Kidney epithelial cell (primary cell): ENCODE measurements at regions not wholly inside any gene's neighbourhood (a gene's known extent, or its start where the extent isn't known, plus 50 kb on each side); places are given as distances from the start of the nearest gene placed in this dataset.

Source experiments
- DNase-seq: peaks from one replicate; pipeline ENCODE4 v3.0.0-alpha.2; 2010; ENCODE audit warnings: low read depth
- H3K27me3 ChIP-seq: 2 replicates; pipeline ENCODE4 v1.6.0; 2011; ENCODE audit warnings: low read length; ENCODE audit not compliant: control insufficient read depth, insufficient read depth
- H3K36me3 ChIP-seq: 2 replicates; pipeline ENCODE4 v1.5.1; 2011; ENCODE audit warnings: low read length; ENCODE audit not compliant: control insufficient read depth, insufficient read depth
- H3K4me3 ChIP-seq: 2 replicates; pipeline ENCODE4 v1.5.1; 2011; ENCODE audit warnings: low read depth, mild to moderate bottlenecking, control low read depth, low read length
- CTCF ChIP-seq: IDR thresholded peaks from 2 replicates; pipeline ENCODE4 v1.5.1; 2011; ENCODE audit warnings: mild to moderate bottlenecking, moderate library complexity, low read length, control low read depth, inconsistent platforms; ENCODE audit not compliant: insufficient read depth, poor library complexity, severe bottlenecking

GRCh38 chr10:53127686-53128085 lies 355.1 kb upstream of the MBL2 start:
- Histone ChIP-seq H3K27me3 (no peaks in the 10 kb centered on the region), H3K4me3 (no peak overlapping the region), H3K36me3 (no peaks in the 10 kb centered on the region)
- no peak for TF ChIP-seq CTCF
- DNase-seq = no peak

GRCh38 chr10:53123311-53123710 lies 350.7 kb upstream of the MBL2 start:
- Histone ChIP-seq H3K27me3 (no peaks in the 10 kb centered on the region), H3K4me3 (no peak overlapping the region), H3K36me3 (no peaks in the 10 kb centered on the region)
- no peak for TF ChIP-seq CTCF
- DNase-seq = no peak

- DNase-seq = no peak
- no peaks in the 10 kb centered on the region for H3K27me3 ChIP-seq
- no peaks in the 10 kb centered on the region for H3K36me3 ChIP-seq
- TF ChIP-seq CTCF = no peak
- no peak overlapping the region for H3K4me3 ChIP-seq
These were observed 349.7 kb upstream of the MBL2 start for GRCh38 chr10:53122281-53122680.

- H3K27me3 ChIP-seq = no peaks in the 10 kb centered on the region
- DNase-seq = no peak
- no peaks in the 10 kb centered on the region for H3K36me3 ChIP-seq
- H3K4me3 ChIP-seq = no peak overlapping the region
- no peak for TF ChIP-seq CTCF
These were observed 343.1 kb upstream of the MBL2 start for GRCh38 chr10:53115660-53116059.

- no peak for DNase-seq
- no peak overlapping the region for H3K4me3 ChIP-seq
- no peaks in the 10 kb centered on the region for H3K36me3 ChIP-seq
- TF ChIP-seq CTCF = no peak
- H3K27me3 ChIP-seq = no peaks in the 10 kb centered on the region
These were observed 338.9 kb upstream of the MBL2 start for GRCh38 chr10:53111529-53111928.

- no peak for TF ChIP-seq CTCF
- Histone ChIP-seq H3K27me3 (no peaks in the 10 kb centered on the region), H3K36me3 (no peaks in the 10 kb centered on the region), H3K4me3 (no peak overlapping the region)
- no peak for DNase-seq
These were observed 336.7 kb upstream of the MBL2 start for GRCh38 chr10:53109320-53109719.
